GM21619 (cell line): ENCODE measurements at regions not wholly inside any gene's neighbourhood (a gene's known extent, or its start where the extent isn't known, plus 50 kb on each side); places are given as distances from the start of the nearest gene placed in this dataset.

Source experiments
- ATAC-seq: cut with Tn5 transposase; IDR thresholded peaks from one replicate; pipeline ENCODE4 v1.9.1; 2021; ENCODE audit not compliant: unreplicated experiment

DNA sequence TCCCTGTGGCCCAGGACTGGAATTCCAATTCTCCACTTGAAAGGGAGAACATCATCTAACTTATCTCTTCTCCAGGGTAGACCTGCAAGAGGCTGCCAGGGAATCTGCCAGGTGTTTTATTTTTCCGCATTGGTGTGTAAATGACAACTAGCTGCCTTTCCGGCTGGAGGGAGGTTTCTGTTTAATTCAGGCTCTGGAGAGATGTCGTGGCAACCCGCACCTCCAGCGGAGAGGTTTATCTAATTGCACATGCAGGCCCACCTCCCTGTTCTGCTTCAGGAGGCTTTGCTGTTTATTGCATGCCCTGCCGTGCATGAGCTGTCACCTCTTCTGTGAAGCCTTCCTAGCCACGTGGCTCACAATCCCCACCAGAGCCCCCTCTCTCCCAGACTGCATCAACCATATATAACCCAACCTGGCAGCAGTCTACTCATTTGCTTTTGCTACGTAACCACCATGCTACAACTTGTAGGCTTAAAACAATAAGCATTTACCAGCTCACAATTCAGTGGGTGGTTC, 151.6 kb downstream of the C1orf94 start:
- ATAC-seq = no peak

DNA sequence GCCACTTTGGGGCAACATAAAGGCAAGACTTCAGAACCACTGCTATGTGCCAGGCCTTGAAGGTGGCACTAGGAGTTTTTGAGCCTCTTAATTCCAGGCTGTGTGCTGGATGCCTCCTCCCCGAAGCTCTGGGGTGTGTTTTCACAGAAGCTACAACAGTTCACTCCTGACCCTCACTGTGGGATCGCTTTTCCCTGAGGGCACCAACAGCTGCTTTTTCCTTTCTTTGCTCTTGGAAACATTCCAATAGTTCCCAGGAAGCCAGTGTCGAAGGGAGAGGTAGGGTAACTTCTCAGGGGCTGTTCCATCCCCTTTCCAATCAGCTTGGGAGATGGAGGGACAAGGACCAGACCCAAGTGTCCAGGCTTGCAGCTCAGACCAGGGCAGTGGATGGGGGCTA, 153.4 kb downstream of the C1orf94 start:
- no peak for ATAC-seq

DNA sequence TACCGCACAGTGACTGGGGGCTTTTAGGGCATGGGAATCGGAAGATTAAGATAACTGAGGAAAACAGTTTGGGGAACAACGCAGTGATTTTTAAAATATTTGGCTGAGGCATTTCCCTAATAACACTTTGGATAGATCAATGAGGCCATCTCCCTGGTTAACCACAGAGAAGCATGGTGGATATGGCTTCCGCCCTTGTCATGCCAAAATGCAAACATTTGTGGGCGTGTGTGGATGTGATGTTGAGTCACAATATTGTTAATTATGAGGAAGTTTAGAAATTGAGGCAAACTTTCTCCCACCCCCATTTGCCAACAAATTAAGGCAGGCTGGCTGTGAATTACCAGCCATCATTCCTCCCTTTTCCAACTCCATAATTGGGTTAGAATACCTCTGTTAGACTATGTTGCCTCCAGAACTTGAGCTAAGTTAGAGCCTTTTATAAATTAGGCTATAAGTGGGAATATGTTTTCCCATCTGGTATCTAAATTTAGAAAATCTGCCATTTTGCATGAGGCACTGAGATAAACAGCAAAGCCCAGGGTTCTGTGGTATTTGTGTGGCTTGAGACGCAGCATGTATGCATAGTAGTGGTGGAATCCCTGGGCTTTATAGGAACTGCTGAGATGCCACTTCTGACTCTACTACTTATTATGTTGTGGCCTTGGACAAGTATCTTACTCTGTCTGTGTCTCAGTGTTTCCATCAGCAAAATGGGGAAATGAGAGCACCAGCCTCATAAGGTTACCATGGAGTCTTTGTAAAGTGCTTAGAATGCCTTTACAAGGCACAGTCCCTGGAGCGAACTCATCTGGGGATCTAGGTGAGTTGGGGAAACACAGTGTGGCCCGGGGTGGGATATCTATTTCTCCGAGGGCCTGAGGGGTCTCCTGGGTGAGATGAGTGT, 154.6 kb downstream of the C1orf94 start:
- ATAC-seq = no peak

DNA sequence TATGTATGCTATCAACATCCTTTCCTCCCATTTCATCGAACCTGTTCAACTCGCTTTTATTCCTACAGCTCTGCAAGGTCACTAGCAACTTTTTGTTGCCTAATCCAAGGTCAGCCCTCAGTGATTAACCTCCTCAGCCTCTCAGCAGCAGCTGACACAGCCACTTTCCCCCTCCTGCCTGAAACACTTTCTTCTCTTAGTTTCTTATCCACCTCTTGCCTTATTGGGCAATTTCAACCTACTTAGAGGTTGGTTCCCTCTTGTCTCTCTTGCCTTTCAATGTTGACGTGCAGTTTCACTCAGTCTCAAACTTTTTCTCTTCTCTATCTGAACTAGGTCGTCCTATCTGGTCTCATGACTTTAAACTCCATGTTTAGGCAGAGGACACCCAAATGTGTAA, 156.3 kb downstream of the C1orf94 start:
- ATAC-seq = no peak

DNA sequence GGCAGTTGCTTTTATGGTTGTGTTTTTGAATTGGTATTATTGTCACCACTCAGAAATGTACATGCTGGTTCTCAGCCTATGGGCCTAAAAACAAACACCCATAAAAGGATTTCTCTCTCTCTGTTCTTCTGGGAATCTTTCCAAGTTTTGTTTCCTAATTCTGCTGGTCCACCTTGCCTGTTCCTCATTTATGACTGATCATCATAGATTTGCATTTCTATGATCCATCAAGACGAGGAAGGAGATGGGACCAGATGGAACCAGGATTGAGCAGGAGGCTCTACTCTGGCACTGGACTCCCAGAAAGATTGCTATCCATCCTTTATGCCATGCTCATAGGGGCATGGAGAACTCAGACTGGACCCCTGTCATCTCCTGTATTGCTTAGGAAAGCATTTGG, 162.2 kb downstream of the C1orf94 start:
- no peak for ATAC-seq

DNA sequence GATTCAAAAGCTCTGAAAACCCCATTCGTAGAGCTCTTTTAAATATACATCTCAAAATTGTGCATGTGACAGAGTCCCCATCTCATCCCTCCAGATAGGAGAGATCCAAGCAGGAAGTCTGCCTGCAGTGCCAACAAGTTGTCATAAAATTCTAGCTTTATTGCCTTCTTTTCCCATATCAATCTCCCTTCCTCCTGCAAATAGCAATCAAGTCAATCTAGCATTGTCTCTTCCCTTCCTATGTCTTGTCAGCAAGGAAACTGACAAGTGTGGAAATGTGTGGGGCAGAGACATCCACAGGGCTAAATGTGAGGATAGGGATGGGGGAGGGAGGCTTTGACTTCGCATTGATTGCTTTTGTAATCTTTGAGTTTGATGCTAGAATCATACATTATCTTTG, 165.2 kb downstream of the C1orf94 start:
- no peak for ATAC-seq

DNA sequence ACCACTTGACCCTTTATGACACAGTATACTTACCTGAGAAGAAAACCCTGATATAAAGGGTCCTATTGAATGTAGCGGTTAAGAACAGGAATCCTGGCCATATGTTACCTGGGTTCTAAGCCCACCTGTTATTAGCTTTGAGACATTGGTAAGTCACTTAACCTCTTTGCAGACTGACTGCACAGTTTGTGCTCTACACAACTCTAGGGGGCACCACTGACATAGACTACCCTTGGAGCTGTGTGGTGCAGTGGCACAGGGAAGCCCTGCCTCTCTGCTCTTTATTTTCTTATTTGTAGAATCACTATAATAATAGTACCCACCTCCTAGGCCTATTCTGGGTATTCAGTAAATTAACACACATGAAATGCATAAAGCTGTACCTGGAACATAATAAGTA, 165.6 kb downstream of the C1orf94 start:
- no peak for ATAC-seq

DNA sequence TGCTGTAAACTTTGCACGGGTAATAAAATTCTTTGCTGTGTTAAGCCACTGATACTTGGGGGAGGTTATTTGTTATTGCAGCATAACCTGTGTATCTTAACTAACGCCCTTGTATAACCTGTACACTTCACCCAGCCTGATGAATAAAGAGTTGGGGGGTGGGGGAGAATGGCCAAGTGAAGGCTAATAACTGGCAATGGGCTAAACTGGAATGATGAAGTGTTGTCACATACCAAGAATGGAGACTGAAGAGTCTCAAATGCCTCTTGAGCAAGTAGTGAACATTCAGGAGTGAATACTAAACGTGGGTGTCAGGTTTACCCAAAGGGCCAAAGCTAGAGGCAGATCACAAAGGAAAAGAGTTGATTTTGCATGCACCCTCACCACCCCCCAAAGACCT, 169.4 kb downstream of the C1orf94 start:
- no peak for ATAC-seq

DNA sequence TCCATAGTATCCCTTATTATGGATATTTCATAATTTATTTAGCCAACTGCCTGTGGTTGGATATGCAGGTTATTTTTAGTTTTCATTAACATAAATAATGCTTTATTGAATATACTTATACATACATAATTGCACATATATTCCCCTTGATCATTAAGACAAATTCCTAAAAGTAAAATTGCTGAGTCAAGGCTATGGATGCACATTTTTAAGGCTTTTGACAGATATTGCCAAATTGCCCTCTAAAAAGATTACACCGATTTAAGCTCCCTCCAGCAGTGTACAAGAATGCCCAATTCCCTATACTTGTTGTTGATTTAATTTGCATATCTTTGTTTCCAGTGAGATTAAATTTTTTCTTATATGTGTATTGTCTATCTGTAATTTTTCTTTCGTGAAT, 176.7 kb downstream of the C1orf94 start:
- ATAC-seq = no peak

DNA sequence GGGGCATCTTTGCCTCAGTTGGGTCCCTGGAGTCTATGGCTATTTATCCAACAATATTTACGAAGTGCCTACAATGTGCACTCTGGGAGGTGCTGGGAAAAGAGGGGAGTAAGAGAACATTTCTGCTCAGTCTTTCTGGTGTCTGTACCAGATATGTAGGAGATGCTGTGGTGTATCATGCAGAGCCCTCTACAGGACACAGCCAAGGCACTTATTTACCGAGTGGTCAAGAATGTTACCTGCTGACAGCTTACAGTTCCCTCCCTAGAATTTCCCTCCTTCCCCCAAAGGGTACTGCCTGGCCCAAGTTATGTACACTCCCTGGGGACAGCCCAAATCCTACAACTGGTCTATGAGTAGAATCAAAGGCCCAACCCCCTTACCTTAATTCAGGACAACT, 177.7 kb downstream of the C1orf94 start:
- ATAC-seq = no peak

DNA sequence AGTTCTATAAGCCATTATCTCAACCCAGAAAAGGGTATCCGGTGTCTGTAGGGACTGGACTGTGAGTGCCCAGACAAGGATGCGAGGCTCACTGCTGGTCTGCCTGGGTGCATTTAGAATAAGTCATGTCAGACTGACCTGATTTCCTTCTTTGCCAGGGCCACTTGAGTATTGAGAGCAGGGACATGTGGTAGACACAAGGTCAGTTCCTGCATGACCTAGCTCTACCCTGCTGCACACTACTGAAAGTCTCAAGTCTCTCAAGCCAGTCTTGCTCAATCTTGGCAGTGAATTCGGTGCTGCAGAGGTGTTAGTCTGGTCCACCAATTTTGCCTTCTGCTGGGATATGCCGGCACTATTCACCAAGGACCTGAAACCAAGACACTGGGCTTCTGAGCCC, 180.1 kb downstream of the C1orf94 start:
- ATAC-seq = no peak

DNA sequence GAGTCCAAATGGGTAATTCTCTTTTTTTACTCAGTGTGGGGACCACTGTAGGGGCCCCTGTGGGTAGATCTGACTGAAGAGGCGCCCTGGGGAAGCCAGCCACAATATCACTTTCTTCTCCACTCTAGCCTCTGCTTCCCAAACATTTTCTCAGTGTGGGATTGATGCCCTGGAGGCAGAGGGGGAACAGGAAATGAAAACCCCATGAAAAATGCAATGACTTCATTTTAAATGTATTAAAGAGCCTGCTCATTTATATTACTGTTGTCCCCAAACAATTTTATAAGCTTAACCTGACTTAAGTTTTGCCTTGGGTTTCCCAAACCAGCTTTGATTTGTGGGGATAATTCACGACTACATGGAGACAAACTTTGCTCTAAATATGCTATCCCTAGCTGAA, 181.9 kb downstream of the C1orf94 start:
- ATAC-seq = no peak

DNA sequence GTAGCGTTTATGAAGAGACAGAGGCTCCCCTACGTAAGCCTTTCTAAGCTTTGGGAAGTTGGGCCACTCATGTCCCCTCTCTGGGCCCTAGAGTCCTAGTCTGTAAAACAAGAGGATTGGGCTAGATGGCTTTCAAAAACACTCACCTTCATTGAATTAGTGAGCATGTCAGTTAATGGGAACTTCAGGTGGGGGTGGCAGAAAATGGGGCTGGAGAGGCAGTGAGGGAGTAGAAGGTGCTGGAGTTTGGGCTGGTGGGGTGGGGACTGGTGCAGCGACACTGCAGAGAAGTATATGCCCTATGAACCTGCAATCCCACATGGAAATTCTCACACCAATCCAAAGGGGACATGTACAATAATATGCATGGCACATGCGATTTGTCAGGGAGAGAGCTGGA, 182.7 kb downstream of the C1orf94 start:
- no peak for ATAC-seq

DNA sequence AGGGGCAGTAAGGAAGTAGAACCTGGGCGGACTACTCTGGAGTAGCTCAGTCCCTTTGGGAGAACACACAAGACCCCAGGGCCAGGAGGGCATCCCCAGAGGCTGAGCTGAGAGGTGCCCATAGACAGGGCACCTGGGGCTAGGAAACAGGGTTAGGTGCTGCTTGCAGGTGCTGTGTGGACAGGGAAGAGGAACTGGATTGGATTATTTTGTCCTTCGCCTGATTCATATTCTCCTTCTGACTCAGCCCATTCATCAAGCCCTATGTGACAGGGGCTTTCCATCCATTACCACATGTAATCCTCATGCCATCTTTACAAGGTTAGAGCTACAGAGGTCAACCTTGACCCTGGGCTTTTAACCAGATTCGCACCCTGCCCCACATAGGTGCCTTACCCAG, 183.9 kb downstream of the C1orf94 start:
- peak; percentile 54 for ATAC-seq

DNA sequence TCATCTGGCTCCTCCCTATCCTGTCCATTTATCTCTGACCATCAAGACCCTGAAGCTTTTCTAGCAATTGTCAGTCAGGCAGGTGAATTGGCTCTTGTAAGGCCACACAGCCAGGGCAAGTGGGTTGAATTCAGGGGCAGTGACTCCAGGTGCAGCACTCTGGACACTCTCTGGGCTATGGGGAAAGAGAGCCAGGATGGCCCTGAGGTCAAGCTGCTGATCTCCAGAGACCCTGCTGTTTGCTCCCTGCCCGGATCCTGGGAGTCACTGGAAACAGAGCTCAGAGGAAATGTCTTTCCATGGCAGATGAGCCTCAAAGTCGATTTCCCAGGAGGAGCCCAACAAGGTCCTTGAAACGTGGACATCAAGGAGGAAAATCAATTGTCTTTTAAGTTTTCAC, 184.4 kb downstream of the C1orf94 start:
- no peak for ATAC-seq

DNA sequence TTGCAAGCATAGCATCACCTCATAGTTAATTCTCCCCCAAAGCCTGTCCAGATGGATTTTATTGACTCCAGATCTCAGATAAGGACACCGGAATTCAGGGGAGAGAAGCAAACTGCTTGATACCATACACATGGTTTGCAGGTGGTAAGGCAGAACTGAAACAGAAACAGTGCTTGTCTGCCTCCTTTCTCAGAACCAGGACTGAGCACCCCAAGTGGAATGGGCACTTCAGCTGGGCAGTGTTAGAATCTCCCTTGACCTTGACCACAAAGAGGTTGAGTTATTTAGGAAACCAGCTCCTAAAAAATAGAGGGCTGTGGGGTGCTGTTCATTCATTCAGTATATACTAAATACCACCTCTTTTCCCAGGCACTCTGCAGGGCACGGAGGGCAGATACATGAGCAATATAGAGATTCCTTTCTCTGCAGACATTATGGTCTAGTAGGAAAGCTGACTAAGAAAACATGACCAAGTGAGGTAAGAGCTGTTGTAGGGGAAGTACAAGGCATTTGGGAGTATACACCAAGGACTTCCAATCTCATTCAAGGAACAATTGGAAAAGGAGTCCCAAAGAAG, 185.2 kb downstream of the C1orf94 start:
- ATAC-seq = peak; percentile 46

DNA sequence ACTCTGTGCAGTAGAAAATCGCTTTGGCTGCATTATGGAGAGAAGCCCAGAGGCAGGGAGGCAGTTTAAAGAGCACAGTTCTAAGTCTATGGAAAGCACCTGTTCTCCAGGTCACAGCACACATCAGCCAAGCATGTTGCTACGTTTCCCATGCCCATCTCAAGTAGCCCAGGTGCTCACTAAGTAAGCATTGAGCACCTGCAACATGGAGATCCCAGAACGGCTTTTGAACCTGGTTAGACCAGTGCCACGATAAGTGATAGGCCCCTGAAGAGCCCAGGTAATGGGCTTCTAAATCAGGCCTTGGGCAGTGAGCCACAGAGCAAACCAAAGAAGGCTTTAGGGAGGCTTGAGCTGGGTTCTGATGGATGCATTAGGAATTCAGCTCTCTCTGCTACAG, 186.2 kb downstream of the C1orf94 start:
- ATAC-seq = no peak

DNA sequence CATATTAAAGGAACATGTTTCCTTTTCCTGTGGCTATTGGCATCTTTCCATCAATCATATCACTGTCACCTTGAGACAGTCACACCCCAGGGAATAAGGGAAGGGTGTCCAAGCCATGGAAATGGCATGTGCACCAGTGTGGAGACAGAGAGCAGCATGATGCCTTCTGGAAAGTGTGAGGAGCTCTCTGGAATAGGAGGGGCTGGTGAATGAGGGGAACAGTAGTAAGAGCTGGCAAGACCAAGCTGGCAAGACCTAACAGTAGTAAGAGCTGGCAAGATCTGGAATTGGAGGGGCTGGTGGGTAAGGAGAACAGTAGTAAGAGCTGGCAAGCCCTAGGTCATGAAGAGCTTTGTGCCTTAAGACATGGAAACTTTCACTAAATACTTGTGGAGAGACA, 186.7 kb downstream of the C1orf94 start:
- no peak for ATAC-seq

DNA sequence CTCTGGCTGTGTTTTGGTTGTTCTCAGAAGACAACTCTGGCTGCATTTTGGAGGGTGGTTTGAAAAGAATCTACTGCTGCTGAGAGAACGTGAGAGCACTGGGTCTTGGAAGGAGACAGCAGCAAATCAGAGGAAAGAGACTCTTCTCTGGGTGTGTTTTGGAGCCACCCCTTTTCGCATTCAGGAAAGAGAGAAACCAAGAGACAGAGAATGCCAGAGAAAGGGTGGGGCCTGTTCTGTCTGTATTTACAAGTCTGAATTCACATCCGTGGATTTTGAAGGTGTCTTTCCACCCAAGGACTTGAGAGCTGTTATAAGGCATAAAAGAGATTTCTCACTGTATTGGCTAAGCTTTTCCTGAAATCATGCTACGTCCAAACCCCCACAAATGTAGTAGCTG, 187.2 kb downstream of the C1orf94 start:
- ATAC-seq = no peak

DNA sequence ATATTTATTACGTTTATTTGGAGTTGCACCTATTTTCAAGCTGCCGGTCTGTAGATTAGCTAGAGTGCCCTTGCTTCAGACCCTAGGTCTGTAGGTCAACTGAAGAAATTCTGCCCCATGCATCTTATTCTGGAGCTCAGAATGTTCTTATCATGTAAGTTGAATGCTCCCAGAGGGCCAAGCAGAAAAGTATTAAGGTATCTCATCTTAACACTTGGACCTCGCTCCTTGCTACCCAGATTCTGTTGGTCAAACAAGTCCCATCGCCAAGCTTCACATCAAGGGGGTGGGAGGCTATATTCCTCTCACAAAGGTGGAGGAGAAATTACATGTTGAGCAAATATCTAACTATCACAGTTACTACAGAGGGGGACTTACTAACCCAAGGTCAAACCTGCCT, 187.7 kb downstream of the C1orf94 start:
- no peak for ATAC-seq

DNA sequence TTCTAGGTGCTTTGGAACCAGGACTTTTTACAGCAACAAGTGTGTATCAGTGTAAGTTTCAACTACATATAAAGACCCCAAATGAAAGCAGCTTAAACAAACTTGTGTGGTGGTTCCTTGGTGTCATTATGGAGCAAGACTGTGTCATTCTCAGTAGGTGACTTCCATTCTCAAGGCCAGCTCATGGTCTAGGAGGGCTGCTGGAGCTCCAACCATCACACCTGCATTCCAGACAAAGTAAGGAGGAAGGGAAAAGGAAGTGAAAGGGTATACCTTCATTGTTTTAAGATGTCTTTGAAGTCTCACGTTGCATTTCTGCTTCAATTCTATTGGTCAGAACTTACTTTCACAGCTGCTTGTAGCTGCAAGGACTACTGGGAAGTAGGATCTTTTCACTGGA, 188.6 kb downstream of the C1orf94 start:
- no peak for ATAC-seq

DNA sequence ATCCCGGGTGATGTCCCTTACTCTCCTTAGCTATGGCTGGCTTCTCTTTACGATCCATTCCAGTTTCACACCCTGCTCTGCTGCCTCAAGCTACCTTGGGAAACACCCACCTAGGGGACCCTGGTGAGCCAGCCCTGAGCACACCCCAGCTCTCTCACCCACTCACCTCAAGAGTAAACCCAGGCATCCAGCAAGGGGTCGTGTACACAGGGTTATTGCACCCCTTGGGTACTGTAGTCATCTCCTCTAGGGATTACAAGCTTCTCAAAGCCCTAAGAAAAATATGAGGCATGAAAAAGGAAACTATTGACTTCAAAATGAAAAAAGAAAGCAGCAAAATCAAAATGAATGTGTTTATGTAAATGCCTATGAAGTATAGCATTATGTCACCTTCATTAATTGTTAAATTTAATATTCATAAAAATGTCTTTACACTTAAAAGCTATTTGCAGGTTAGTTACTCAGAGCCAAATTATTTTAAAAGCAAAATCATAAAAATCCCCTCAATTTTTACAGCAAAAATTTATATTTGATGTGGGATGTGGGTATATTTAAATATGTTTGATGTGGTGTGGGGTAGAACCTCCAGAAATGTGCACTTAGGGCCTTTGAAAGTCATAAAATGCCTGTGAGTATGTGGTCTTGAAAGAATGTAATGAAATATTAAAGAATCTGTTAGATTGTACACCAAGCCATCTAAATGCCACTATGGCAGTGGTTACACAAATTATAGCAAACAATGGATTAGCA, 190.3 kb downstream of the C1orf94 start:
- no peak for ATAC-seq
